ENCODE measurements at regions not wholly inside any gene's neighbourhood (a gene's known extent, or its start where the extent isn't known, plus 50 kb on each side); places are given as distances from the start of the nearest gene placed in this dataset.

DNA sequence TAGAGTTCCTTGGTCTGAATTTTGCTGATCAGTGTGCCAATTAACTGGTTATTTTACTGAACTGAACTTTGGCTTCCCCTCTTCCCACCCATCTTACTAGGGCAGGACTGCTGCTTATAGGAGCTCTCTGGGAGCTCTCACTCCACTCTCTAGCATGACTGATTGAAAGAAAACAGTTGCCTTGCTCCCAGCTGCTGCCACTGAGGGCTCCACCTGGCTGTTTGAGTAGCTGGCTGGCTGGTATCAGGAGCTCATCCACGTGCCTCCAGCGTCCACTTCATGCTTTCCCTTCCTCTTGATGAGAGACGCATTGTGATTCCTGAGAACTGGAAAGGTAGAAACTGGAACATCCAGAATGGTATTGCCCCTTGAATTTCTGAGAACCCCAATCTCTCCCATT, 73.0 kb upstream of the KLHL13 start:
- Histone ChIP-seq H3K4me1 (replicated peaks in 1 of 2; ENCODE audit: control insufficient read depth in 2 of 2, insufficient read depth in 2 of 2, low read length in 2 of 2) (no peaks in the 10 kb centered on the region), H2AFZ (ENCODE audit: low read depth, low read length) (no peak overlapping the region), H4K20me1 (replicated peaks; ENCODE audit: control insufficient read depth, insufficient read depth, low read length) (no peaks in the 10 kb centered on the region), H3K4me2 (ENCODE audit: insufficient read depth, low read length) (no peak overlapping the region), H3K9ac (ENCODE audit: insufficient read depth in 1 of 2, low read depth in 2 of 2, low read length in 2 of 2) (no peak overlapping the region), H3K27me3 (ENCODE audit: control insufficient read depth in 2 of 2, insufficient read depth in 2 of 2, low read length in 2 of 2) (no peaks in the 10 kb centered on the region), H3K36me3 (ENCODE audit: control insufficient read depth, insufficient read depth, low read length) (no peaks in the 10 kb centered on the region), H3K79me2 (ENCODE audit: control insufficient read depth, insufficient read depth, low read length) (no peaks in the 10 kb centered on the region), H3K9me1 (ENCODE audit: control insufficient read depth, insufficient read depth, low read length) (no peaks in the 10 kb centered on the region), H3K4me3 (no peak overlapping the region), H3K9me3 (replicated peaks; ENCODE audit: control insufficient read depth, insufficient read depth, low read depth, low read length) (no peaks in the 10 kb centered on the region), H3K27ac (ENCODE audit: extremely low read depth, low read depth, low read length) (no peak overlapping the region)
- no peak for FAIRE-seq
- intact Hi-C loops (cut with micrococcal nuclease) = no loop called here
- POLR2A ChIA-PET = no interaction called here
- CTCF ChIA-PET (ENCODE audit: low intra/inter-chr PET ratio) = no interaction called here
- BruUV-seq (replicated peaks) = no TSS peak
- TF ChIP-seq FOXM1 (IDR thresholded peaks at IDR 0.05; ENCODE audit: low read depth) (no peak), FOXM1 (CRISPR knock-in tag; IDR thresholded peaks at IDR 0.05; ENCODE audit: low read depth) (no peak), BHLHE40 (IDR thresholded peaks at IDR 0.05; ENCODE audit: low read length) (no peak), MTA3 (IDR thresholded peaks at IDR 0.05; ENCODE audit: borderline replicate concordance) (no peak), CEBPB (tag; IDR thresholded peaks at IDR 0.05) (no peak), DDX20 (tag; IDR thresholded peaks at IDR 0.05; ENCODE audit: low read depth) (no peak), ELF2 (CRISPR knock-in tag; IDR thresholded peaks at IDR 0.05) (no peak)
- TF ChIP-seq, protein P1, sequence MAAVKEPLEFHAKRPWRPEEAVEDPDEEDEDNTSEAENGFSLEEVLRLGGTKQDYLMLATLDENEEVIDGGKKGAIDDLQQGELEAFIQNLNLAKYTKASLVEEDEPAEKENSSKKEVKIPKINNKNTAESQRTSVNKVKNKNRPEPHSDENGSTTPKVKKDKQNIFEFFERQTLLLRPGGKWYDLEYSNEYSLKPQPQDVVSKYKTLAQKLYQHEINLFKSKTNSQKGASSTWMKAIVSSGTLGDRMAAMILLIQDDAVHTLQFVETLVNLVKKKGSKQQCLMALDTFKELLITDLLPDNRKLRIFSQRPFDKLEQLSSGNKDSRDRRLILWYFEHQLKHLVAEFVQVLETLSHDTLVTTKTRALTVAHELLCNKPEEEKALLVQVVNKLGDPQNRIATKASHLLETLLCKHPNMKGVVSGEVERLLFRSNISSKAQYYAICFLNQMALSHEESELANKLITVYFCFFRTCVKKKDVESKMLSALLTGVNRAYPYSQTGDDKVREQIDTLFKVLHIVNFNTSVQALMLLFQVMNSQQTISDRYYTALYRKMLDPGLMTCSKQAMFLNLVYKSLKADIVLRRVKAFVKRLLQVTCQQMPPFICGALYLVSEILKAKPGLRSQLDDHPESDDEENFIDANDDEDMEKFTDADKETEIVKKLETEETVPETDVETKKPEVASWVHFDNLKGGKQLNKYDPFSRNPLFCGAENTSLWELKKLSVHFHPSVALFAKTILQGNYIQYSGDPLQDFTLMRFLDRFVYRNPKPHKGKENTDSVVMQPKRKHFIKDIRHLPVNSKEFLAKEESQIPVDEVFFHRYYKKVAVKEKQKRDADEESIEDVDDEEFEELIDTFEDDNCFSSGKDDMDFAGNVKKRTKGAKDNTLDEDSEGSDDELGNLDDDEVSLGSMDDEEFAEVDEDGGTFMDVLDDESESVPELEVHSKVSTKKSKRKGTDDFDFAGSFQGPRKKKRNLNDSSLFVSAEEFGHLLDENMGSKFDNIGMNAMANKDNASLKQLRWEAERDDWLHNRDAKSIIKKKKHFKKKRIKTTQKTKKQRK (IDR thresholded peaks at IDR 0.05; ENCODE audit: borderline replicate concordance, low read depth, low read length) = no peak
- TF ChIP-seq, protein P2, sequence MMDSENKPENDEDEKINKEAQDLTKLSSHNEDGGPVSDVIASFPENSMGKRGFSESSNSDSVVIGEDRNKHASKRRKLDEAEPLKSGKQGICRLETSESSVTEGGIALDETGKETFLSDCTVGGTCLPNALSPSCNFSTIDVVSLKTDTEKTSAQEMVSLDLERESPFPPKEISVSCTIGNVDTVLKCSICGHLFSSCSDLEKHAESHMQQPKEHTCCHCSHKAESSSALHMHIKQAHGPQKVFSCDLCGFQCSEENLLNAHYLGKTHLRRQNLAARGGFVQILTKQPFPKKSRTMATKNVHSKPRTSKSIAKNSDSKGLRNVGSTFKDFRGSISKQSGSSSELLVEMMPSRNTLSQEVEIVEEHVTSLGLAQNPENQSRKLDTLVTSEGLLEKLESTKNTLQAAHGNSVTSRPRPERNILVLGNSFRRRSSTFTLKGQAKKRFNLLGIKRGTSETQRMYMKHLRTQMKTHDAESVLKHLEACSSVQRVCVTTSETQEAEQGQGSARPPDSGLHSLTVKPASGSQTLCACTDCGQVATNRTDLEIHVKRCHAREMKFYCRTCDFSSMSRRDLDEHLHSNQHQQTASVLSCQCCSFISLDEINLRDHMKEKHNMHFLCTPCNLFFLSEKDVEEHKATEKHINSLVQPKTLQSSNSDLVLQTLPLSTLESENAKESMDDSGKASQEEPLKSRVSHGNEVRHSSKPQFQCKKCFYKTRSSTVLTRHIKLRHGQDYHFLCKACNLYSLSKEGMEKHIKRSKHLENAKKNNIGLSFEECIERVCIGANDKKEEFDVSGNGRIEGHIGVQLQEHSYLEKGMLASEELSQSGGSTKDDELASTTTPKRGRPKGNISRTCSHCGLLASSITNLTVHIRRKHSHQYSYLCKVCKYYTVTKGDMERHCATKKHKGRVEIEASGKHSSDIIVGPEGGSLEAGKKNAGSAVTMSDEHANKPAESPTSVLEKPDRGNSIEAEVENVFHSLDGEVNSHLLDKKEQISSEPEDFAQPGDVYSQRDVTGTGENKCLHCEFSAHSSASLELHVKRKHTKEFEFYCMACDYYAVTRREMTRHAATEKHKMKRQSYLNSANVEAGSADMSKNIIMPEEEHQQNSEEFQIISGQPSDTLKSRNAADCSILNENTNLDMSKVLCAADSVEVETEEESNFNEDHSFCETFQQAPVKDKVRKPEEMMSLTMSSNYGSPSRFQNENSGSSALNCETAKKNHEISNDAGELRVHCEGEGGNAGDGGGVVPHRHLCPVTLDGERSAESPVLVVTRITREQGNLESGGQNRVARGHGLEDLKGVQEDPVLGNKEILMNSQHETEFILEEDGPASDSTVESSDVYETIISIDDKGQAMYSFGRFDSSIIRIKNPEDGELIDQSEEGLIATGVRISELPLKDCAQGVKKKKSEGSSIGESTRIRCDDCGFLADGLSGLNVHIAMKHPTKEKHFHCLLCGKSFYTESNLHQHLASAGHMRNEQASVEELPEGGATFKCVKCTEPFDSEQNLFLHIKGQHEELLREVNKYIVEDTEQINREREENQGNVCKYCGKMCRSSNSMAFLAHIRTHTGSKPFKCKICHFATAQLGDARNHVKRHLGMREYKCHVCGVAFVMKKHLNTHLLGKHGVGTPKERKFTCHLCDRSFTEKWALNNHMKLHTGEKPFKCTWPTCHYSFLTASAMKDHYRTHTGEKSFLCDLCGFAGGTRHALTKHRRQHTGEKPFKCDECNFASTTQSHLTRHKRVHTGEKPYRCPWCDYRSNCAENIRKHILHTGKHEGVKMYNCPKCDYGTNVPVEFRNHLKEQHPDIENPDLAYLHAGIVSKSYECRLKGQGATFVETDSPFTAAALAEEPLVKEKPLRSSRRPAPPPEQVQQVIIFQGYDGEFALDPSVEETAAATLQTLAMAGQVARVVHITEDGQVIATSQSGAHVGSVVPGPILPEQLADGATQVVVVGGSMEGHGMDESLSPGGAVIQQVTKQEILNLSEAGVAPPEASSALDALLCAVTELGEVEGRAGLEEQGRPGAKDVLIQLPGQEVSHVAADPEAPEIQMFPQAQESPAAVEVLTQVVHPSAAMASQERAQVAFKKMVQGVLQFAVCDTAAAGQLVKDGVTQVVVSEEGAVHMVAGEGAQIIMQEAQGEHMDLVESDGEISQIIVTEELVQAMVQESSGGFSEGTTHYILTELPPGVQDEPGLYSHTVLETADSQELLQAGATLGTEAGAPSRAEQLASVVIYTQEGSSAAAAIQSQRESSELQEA (IDR thresholded peaks at IDR 0.05; ENCODE audit: low read depth) = no peak
- TF ChIP-seq, protein P3, sequence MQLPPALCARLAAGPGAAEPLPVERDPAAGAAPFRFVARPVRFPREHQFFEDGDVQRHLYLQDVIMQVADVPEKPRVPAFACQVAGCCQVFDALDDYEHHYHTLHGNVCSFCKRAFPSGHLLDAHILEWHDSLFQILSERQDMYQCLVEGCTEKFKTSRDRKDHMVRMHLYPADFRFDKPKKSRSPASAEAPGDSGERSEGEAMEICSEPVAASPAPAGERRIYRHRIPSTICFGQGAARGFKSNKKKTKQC (CRISPR knock-in tag; IDR thresholded peaks at IDR 0.05) = no peak
- TF ChIP-seq, protein P4, sequence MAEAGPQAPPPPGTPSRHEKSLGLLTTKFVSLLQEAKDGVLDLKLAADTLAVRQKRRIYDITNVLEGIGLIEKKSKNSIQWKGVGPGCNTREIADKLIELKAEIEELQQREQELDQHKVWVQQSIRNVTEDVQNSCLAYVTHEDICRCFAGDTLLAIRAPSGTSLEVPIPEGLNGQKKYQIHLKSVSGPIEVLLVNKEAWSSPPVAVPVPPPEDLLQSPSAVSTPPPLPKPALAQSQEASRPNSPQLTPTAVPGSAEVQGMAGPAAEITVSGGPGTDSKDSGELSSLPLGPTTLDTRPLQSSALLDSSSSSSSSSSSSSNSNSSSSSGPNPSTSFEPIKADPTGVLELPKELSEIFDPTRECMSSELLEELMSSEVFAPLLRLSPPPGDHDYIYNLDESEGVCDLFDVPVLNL (CRISPR knock-in tag; IDR thresholded peaks at IDR 0.05; ENCODE audit: low read depth) = no peak
- in situ Hi-C loops (cut with MboI) = no loop called here
- WGBS (ENCODE audit: insufficient coverage, low coverage, missing lambda C conversion rate) = 6% methylated on average over 3 of the region's 3 CpGs
- no peak for DNase-seq (ENCODE audit: extremely low read depth in 1 of 4, low spot score in 3 of 4)
- no peak for ATAC-seq
